ENCODE measurements at regions not wholly inside any gene's neighbourhood (a gene's known extent, or its start where the extent isn't known, plus 50 kb on each side); places are given as distances from the start of the nearest gene placed in this dataset.
"Not testable (repeated sequence)": the region's sequence is repeated elsewhere in the genome, so short reads cannot be mapped to it uniquely, and the experiment has no call there.

DNA sequence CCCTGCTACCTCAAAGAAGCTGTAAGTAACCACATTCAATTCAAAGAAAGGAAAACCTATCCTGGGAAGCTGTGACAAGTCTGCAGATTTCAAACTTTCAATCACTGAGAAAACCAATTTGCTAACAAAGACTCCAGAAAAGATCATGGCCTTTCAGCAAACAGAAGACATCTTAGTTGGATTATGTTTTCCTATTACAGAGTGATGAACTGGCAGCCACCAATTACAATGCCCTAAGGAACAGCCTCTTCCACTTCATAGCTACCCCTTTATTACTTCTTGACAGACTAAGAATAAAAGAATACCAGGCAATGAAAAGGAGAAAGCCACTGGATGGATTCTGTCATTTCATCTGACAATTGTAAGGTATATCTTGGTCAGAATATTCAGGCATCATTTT lies 128.2 kb upstream of the RASEF start:
- no peak for DNase-seq (ENCODE audit: low spot score)

- not testable (repeated sequence) for DNase-seq (ENCODE audit: low spot score)
Measured at GRCh38 chr9:83189026-83189425, 126.1 kb upstream of the RASEF start.

DNA sequence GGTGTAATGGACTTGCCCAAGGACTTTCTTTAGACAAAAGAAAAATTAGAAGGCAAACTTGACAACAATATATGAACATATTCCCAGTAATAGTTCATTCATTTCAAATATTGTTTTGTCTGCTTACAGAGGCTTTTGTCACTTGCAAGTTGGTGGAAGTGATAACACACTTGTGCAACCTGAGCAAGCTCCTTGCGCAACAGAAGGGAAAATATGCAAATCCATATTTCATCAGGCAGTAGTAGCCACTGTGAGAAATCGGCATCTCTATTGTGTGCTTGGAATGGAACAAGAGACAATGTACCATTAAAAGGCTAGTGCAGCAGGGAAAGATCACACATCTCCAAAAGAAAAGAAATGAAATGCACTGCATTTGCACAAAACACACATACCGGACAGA lies 125.3 kb upstream of the RASEF start:
- DNase-seq (ENCODE audit: low spot score): no peak

GRCh38 chr9:83186155-83186737 lies 123.3 kb upstream of the RASEF start:
- no peak for DNase-seq (ENCODE audit: low spot score)

DNA sequence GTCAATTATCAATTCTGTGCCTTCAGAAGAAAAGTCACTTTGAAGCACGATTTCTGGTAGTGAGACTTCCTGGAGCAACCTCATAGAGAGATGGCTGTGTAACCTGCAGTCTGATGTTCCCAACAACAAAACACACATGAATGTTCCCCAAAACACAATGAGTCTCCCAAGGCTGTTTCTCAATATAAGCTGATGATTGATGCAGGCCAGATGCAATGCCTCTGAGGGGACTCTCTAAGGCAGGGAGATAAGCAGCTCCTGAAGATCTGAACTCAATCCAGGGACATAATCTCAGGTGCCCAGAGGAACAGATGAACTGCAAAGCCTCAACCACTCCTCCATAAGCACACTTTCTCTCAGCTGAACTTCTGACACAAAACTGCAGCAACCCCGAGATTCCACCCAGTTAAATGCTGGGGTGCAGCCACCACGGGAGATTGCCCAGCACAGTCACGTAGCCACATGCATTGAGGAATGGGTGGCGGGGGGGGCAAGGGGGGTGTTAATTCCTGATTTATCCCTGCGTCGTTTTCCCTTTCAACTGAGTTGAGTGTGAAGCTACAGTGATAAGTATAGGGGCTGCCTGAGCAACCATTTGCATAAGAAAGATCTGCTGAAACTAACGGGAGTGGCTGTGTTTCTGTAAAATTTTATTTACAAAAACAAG lies 122.7 kb upstream of the RASEF start:
- no peak for DNase-seq (ENCODE audit: low spot score)

DNA sequence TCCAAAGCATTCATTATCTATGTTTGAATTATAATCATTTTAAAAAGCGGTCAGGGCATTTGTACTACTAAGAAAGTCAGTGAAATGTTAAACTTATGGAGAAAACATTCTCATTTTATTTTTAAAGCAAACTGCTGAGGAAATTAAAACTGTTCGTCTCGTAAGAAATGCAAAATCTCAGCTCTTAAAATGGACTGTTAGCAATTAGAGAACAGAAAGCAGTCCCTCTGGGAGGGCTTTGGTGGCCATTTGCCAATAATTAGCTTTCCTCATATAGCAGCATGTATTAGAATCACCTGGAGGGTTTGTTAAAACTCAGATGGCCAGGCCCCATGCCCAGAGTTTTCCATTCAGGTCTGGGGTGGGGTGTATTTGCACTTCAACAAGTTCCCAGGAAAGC lies 120.7 kb upstream of the RASEF start:
- no peak for DNase-seq (ENCODE audit: low spot score)

DNA sequence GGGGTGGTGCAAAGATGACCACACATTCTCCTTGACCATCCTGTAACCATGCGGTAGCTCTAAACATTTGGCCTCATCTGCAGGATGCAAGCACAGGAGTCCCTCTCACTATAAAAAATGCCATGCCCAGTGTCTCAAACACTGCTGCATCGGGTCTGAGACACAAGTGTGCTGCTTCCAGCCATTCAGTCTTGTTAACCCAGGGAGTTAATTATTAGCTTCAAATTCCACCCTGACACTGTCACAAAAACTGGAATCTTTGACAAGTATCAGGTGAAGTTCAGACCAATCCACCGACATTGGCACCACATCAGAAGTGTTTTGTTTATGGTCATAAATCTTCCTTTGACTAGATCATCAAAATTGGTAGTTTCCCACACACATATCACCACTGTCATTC lies 119.1 kb upstream of the RASEF start:
- DNase-seq (ENCODE audit: low spot score): no peak

DNA sequence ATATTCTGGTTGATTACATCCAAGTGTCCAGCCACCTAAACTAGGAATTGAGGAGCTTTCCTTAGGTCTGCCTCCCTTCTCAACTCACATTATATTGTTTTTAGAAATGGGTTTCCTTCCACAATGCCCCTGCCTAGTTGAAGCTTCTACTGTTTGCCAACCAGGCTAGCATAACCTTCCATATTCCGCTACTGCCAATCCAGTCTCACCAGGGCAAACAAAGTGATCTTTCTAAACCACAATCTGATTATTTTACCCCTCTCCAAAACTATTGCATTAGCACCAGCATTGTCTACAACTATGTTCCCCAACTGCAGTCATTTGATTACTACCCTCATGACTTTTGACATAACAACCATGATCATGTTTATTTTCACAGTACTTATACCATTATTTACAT lies 115.8 kb upstream of the RASEF start:
- DNase-seq (ENCODE audit: low spot score): no peak

DNA sequence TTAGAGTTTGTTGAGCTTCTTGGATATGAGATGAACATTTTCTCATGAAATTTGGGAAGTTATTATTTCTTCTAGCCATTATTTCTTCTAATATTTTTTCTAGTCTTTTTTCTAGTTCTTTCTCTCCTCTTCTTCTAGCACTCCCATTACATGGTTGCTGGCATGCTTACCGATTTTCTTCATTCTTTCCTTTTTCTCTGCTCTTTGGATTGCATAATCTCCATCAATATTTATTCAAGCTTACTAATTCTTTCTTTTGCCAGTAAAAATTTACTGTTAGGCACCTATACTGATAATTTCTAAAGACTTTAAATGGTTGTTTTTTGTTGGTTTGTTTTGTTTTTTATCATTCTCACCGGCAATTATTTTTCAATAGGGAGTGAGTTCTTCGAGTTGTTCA lies 114.8 kb upstream of the RASEF start:
- DNase-seq (ENCODE audit: low spot score): no peak

- DNase-seq (ENCODE audit: low spot score): peak; percentile 11
Measured at GRCh38 chr9:83167126-83167525, 104.2 kb upstream of the RASEF start.

DNA sequence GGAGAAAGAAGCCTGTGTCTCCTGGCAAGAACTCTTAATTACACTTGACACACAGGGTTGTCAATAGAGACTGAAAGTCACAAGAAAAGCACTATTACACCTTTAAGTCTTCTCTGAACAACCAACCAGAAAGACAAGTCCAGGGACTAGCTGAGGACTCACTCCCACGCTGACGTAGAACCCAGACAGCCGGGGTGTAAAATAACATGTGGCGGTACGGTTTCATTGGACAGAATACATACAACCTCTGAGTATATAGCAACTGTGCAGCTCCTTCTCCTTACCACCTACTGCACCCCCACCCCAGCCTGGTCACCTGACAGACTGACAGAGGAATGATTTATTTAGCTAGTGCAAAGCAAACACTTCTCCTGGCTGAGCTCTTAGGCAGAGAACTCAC lies 103.4 kb upstream of the RASEF start:
- DNase-seq (ENCODE audit: low spot score): no peak

GRCh38 chr9:83155733-83156132 lies 92.8 kb upstream of the RASEF start:
- no peak for DNase-seq (ENCODE audit: low spot score)

DNA sequence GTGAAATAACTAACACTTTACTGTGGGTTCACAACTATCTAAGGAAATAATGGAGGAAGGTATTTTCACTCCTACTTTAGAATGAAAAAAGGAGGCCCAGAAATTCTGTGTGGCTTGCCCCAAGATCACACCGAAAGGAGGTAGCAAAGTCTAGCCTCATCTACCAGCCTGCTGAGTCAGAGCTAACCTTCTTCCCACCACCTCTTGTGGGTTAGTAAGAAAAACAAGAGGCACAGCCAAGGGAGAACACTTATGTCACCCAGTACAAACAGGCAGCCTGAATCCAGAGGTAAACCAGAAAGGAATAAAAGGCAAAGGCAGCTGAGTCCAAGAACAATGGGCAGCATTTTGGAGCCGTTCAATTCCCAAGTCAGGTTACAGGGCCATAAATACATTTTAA lies 91.9 kb upstream of the RASEF start:
- peak; percentile 62 for DNase-seq (ENCODE audit: low spot score)

GRCh38 chr9:83154087-83154736 lies 91.3 kb upstream of the RASEF start:
- DNase-seq (ENCODE audit: low spot score): peak; percentile 71

DNA sequence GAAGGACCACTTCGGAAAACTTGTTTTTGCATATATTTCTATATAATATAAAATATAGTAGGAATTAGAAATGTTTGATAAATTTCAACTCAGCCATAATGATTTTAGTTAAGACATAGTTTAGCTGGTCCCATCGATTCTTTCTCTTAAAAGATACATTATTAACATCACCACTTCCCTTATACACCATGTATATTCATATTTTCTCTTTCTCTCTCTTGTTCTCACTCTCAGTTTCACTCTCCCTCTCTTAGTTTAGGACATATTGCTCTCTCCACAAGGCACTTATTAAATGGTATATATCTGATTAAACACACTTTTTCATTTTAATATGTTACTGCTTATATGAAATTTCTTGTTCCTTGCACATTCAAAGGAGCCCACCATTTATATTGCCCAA lies 90.1 kb upstream of the RASEF start:
- no peak for DNase-seq (ENCODE audit: low spot score)

DNA sequence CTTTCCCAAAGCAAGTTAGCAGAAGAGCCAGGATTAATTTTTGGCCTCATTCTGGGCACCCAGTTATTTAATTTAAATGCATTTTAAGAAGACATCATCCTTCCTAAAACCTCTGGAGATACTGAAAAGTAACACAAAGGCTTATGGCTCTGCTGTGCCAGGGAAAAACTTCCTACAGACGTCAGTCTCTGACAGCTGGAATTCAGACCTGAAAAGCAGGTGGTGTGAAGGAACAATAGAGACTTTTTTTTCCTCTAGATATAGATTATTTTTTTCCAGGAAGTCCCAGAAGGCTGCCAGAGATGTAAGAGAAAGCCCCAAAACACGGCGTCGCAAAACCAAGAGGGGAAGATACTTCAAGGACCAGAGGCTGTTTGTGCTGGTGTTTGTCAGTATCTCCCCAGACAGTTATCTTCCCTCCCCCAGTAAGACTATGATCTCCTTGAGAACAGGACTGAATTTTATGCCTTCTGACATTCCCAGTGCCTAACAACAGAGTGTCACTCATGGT lies 88.7 kb upstream of the RASEF start:
- no peak for DNase-seq (ENCODE audit: low spot score)

GRCh38 chr9:83147315-83148149 lies 84.6 kb upstream of the RASEF start:
- no peak for DNase-seq (ENCODE audit: low spot score)

GRCh38 chr9:83146325-83146724 lies 83.4 kb upstream of the RASEF start:
- no peak for DNase-seq (ENCODE audit: low spot score)

DNA sequence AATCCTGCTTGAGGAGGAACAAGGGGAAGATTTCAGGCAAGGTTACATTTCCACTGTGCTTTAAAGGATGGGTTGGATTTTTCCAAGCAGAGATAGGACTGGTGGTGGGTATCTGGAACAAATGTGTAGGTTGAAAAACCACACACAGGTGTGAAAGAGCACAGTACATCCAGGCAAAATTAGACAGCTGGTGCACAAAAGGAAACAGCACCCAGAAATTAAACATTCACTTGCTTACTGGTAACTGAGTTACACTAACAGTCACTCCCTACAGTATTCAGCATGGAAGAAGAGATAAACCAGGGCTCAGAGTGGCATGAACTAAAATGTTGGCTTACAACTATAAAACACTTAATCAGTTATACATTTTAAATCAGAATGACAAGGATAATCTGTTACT lies 81.5 kb upstream of the RASEF start:
- no peak for DNase-seq (ENCODE audit: low spot score)

GRCh38 chr9:83142389-83142788 lies 79.4 kb upstream of the RASEF start:
- DNase-seq (ENCODE audit: low spot score): no peak

- DNase-seq (ENCODE audit: low spot score): no peak
Measured at GRCh38 chr9:83141887-83142286, 78.9 kb upstream of the RASEF start.

DNA sequence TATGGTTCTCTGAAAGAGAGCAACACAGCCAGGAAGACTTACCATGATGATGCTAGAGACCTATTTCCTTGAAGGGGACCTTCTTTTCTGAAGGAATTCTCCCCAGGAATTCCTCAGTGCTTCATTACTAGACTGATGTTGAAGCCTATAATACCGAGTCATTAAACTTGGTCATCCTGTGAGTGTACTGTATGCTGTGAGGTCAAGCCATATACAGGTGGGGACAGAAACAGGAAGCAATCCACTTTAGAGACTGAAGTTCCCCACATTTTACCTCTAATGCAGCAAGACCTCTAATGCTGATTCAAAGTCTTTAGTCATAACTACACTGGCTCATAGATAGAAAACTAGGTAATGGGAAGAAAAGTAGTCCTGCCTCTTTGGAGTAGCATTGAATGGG lies 77.1 kb upstream of the RASEF start:
- DNase-seq (ENCODE audit: low spot score): no peak
